WTC11 (cell line): ENCODE measurements at regions not wholly inside any gene's neighbourhood (a gene's known extent, or its start where the extent isn't known, plus 50 kb on each side); places are given as distances from the start of the nearest gene placed in this dataset.

Experiments
- ATAC-seq: fragments of 200-7000 bp; cut with Tn5 transposase; 2 replicates; pipeline ENCODE4 v1.10.0; 2021; ENCODE audit warnings: mild to moderate bottlenecking, moderate library complexity
- CTCF ChIA-PET: fragments of 300-600 bp; sonication (Branson Sonifier 250); formaldehyde crosslinking; loops from one replicate; lab custom pipeline; 2021; ENCODE audit warnings: antibody characterized with exemption; lab: Charles Lee
- POLR2A ChIA-PET: fragments of 350-600 bp; sonication (Branson Sonifier 250); formaldehyde crosslinking; loops from one replicate; lab custom pipeline; 2021; ENCODE audit warnings: antibody characterized with exemption; lab: Charles Lee
- DNase-seq: peaks from one replicate; pipeline ENCODE4 v3.0.0; 2021; ENCODE audit warnings: low spot score
- H3K27ac Mint-ChIP-seq: 2 replicates; pipeline ENCODE4 v1.8.0; 2021; ENCODE audit warnings: mixed read lengths
- H3K27me3 Mint-ChIP-seq: 2 replicates; pipeline ENCODE4 v1.8.0; 2021; ENCODE audit warnings: low read depth, mild to moderate bottlenecking, moderate library complexity, mixed read lengths
- H3K36me3 Mint-ChIP-seq: 2 replicates; pipeline ENCODE4 v1.8.0; 2021; ENCODE audit warnings: mixed read lengths
- H3K4me1 Mint-ChIP-seq: 2 replicates; pipeline ENCODE4 v1.8.0; 2022; ENCODE audit warnings: mixed read lengths
- H3K4me3 Mint-ChIP-seq: 2 replicates; pipeline ENCODE4 v1.8.0; 2021; ENCODE audit warnings: mild to moderate bottlenecking, moderate library complexity, mixed read lengths
- H3K9me3 Mint-ChIP-seq: 2 replicates; pipeline ENCODE4 v1.8.0; 2021; ENCODE audit warnings: mixed read lengths
- CREM ChIP-seq: sonication (generic); formaldehyde crosslinking; IDR thresholded peaks from 2 replicates; pipeline ENCODE4 v1.8.1; 2022; ENCODE audit warnings: mild to moderate bottlenecking, missing genetic modification reagents, moderate library complexity
- FOXP1 ChIP-seq: sonication (generic); formaldehyde crosslinking; IDR thresholded peaks from 2 replicates; pipeline ENCODE4 v1.8.0; 2022; ENCODE audit warnings: missing genetic modification reagents, mild to moderate bottlenecking, moderate library complexity, borderline replicate concordance
- MYBL2 ChIP-seq: sonication (generic); formaldehyde crosslinking; IDR thresholded peaks from 2 replicates; pipeline ENCODE4 v1.8.1; 2023; ENCODE audit warnings: mild to moderate bottlenecking, moderate library complexity, missing genetic modification reagents
- OVOL2 ChIP-seq: fragments of 250-450 bp; sonication (Bioruptor Pico); IDR thresholded peaks from 2 replicates; pipeline ENCODE4 v1.9.0; 2021; ENCODE audit warnings: mild to moderate bottlenecking, borderline replicate concordance
- ZNF219 ChIP-seq: sonication (generic); formaldehyde crosslinking; IDR thresholded peaks from 2 replicates; pipeline ENCODE4 v1.8.0; 2023; ENCODE audit warnings: missing genetic modification reagents, mild to moderate bottlenecking, borderline replicate concordance
- ZNF317 ChIP-seq: sonication (generic); formaldehyde crosslinking; IDR thresholded peaks from 2 replicates; pipeline ENCODE4 v1.8.1; 2023; ENCODE audit warnings: low read depth, mild to moderate bottlenecking, moderate library complexity, missing genetic modification reagents, borderline replicate concordance
- TF ChIP-seq, protein P1 (sequence below): fragments of 200-600 bp; IDR thresholded peaks from 2 replicates; pipeline ENCODE4 v1.8.0; 2022; ENCODE audit warnings: antibody characterized with exemption
- TF ChIP-seq, protein P2 (sequence below): sonication (generic); formaldehyde crosslinking; conservative IDR thresholded peaks from 2 replicates; pipeline ENCODE4 v1.8.1; 2023; ENCODE audit warnings: mild to moderate bottlenecking, low read depth, missing genetic modification reagents, moderate library complexity
- TF ChIP-seq, protein P3 (sequence below): fragments of 250-450 bp; sonication (Bioruptor Pico); IDR thresholded peaks from 2 replicates; pipeline ENCODE4 v1.9.0; 2021; ENCODE audit warnings: mild to moderate bottlenecking
- TF ChIP-seq, protein P4 (sequence below): sonication (generic); formaldehyde crosslinking; IDR thresholded peaks from 2 replicates; pipeline ENCODE4 v1.8.1; 2023; ENCODE audit warnings: mild to moderate bottlenecking, moderate library complexity, missing genetic modification reagents
- TF ChIP-seq, protein P5 (sequence below): sonication (generic); formaldehyde crosslinking; conservative IDR thresholded peaks from 2 replicates; pipeline ENCODE4 v1.8.1; 2022; ENCODE audit warnings: mild to moderate bottlenecking, missing genetic modification reagents
- TF ChIP-seq, protein P6 (sequence below): sonication (generic); formaldehyde crosslinking; IDR thresholded peaks from 2 replicates; pipeline ENCODE4 v1.8.0; 2022; ENCODE audit warnings: missing genetic modification reagents
- TF ChIP-seq, protein P7 (sequence below): sonication (generic); formaldehyde crosslinking; IDR thresholded peaks from 2 replicates; pipeline ENCODE4 v1.8.1; 2023; ENCODE audit warnings: mild to moderate bottlenecking, missing genetic modification reagents, moderate library complexity

DNA sequence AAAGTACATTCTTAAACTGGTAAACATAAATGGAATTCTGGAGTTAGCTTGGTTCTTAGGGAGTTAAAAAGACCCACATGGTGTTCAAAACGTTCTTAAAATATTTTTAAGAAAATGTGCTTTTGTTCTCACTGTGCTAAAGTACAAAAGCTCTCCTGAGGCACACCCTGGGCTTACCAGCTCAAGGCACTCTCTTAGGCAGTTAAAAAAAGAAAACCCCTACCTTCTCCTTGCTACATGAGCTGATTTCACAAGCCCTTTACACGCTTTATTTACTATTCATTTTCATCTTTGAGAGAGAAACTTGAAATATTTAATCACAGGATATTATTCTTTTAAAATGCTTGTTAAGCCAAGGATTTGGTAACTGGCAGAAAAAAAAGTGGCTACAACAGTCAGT, 723.3 kb upstream of the GRAMD2B start:
- peaks cover 14% of the 10 kb centered on the region for H3K36me3 Mint-ChIP-seq
- no peak for DNase-seq
- H3K4me3 Mint-ChIP-seq: no peak overlapping the region
- ATAC-seq: no peak
- H3K4me1 Mint-ChIP-seq: peaks cover 7% of the 10 kb centered on the region
- ChIA-PET POLR2A (no interaction called here), CTCF (no interaction called here)
- peaks cover 15% of the 10 kb centered on the region for H3K9me3 Mint-ChIP-seq
- peaks cover 3% of the 10 kb centered on the region; the same call in 1 of the 2 replicates for H3K27me3 Mint-ChIP-seq
- TF ChIP-seq, protein P1, sequence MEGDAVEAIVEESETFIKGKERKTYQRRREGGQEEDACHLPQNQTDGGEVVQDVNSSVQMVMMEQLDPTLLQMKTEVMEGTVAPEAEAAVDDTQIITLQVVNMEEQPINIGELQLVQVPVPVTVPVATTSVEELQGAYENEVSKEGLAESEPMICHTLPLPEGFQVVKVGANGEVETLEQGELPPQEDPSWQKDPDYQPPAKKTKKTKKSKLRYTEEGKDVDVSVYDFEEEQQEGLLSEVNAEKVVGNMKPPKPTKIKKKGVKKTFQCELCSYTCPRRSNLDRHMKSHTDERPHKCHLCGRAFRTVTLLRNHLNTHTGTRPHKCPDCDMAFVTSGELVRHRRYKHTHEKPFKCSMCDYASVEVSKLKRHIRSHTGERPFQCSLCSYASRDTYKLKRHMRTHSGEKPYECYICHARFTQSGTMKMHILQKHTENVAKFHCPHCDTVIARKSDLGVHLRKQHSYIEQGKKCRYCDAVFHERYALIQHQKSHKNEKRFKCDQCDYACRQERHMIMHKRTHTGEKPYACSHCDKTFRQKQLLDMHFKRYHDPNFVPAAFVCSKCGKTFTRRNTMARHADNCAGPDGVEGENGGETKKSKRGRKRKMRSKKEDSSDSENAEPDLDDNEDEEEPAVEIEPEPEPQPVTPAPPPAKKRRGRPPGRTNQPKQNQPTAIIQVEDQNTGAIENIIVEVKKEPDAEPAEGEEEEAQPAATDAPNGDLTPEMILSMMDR: no peak
- TF ChIP-seq, protein P2, sequence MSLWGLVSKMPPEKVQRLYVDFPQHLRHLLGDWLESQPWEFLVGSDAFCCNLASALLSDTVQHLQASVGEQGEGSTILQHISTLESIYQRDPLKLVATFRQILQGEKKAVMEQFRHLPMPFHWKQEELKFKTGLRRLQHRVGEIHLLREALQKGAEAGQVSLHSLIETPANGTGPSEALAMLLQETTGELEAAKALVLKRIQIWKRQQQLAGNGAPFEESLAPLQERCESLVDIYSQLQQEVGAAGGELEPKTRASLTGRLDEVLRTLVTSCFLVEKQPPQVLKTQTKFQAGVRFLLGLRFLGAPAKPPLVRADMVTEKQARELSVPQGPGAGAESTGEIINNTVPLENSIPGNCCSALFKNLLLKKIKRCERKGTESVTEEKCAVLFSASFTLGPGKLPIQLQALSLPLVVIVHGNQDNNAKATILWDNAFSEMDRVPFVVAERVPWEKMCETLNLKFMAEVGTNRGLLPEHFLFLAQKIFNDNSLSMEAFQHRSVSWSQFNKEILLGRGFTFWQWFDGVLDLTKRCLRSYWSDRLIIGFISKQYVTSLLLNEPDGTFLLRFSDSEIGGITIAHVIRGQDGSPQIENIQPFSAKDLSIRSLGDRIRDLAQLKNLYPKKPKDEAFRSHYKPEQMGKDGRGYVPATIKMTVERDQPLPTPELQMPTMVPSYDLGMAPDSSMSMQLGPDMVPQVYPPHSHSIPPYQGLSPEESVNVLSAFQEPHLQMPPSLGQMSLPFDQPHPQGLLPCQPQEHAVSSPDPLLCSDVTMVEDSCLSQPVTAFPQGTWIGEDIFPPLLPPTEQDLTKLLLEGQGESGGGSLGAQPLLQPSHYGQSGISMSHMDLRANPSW (CRISPR knock-in tag): no peak
- TF ChIP-seq MYBL2 (CRISPR knock-in tag) (no peak), ZNF219 (no peak), OVOL2 (CRISPR knock-in tag) (no peak), CREM (CRISPR knock-in tag) (no peak), ZNF317 (CRISPR knock-in tag) (no peak), FOXP1 (CRISPR knock-in tag) (no peak)
- TF ChIP-seq, protein P3, sequence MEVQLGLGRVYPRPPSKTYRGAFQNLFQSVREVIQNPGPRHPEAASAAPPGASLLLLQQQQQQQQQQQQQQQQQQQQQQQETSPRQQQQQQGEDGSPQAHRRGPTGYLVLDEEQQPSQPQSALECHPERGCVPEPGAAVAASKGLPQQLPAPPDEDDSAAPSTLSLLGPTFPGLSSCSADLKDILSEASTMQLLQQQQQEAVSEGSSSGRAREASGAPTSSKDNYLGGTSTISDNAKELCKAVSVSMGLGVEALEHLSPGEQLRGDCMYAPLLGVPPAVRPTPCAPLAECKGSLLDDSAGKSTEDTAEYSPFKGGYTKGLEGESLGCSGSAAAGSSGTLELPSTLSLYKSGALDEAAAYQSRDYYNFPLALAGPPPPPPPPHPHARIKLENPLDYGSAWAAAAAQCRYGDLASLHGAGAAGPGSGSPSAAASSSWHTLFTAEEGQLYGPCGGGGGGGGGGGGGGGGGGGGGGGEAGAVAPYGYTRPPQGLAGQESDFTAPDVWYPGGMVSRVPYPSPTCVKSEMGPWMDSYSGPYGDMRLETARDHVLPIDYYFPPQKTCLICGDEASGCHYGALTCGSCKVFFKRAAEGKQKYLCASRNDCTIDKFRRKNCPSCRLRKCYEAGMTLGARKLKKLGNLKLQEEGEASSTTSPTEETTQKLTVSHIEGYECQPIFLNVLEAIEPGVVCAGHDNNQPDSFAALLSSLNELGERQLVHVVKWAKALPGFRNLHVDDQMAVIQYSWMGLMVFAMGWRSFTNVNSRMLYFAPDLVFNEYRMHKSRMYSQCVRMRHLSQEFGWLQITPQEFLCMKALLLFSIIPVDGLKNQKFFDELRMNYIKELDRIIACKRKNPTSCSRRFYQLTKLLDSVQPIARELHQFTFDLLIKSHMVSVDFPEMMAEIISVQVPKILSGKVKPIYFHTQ (CRISPR knock-in tag): no peak
- TF ChIP-seq, protein P4, sequence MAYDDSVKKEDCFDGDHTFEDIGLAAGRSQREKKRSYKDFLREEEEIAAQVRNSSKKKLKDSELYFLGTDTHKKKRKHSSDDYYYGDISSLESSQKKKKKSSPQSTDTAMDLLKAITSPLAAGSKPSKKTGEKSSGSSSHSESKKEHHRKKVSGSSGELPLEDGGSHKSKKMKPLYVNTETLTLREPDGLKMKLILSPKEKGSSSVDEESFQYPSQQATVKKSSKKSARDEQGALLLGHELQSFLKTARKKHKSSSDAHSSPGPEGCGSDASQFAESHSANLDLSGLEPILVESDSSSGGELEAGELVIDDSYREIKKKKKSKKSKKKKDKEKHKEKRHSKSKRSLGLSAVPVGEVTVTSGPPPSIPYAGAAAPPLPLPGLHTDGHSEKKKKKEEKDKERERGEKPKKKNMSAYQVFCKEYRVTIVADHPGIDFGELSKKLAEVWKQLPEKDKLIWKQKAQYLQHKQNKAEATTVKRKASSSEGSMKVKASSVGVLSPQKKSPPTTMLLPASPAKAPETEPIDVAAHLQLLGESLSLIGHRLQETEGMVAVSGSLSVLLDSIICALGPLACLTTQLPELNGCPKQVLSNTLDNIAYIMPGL (CRISPR knock-in tag): no peak
- TF ChIP-seq, protein P5, sequence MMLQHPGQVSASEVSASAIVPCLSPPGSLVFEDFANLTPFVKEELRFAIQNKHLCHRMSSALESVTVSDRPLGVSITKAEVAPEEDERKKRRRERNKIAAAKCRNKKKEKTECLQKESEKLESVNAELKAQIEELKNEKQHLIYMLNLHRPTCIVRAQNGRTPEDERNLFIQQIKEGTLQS: no peak
- TF ChIP-seq, protein P6, sequence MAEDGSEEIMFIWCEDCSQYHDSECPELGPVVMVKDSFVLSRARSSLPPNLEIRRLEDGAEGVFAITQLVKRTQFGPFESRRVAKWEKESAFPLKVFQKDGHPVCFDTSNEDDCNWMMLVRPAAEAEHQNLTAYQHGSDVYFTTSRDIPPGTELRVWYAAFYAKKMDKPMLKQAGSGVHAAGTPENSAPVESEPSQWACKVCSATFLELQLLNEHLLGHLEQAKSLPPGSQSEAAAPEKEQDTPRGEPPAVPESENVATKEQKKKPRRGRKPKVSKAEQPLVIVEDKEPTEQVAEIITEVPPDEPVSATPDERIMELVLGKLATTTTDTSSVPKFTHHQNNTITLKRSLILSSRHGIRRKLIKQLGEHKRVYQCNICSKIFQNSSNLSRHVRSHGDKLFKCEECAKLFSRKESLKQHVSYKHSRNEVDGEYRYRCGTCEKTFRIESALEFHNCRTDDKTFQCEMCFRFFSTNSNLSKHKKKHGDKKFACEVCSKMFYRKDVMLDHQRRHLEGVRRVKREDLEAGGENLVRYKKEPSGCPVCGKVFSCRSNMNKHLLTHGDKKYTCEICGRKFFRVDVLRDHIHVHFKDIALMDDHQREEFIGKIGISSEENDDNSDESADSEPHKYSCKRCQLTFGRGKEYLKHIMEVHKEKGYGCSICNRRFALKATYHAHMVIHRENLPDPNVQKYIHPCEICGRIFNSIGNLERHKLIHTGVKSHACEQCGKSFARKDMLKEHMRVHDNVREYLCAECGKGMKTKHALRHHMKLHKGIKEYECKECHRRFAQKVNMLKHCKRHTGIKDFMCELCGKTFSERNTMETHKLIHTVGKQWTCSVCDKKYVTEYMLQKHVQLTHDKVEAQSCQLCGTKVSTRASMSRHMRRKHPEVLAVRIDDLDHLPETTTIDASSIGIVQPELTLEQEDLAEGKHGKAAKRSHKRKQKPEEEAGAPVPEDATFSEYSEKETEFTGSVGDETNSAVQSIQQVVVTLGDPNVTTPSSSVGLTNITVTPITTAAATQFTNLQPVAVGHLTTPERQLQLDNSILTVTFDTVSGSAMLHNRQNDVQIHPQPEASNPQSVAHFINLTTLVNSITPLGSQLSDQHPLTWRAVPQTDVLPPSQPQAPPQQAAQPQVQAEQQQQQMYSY (CRISPR knock-in tag): no peak
- TF ChIP-seq, protein P7, sequence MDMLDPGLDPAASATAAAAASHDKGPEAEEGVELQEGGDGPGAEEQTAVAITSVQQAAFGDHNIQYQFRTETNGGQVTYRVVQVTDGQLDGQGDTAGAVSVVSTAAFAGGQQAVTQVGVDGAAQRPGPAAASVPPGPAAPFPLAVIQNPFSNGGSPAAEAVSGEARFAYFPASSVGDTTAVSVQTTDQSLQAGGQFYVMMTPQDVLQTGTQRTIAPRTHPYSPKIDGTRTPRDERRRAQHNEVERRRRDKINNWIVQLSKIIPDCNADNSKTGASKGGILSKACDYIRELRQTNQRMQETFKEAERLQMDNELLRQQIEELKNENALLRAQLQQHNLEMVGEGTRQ (CRISPR knock-in tag): no peak
- no peak overlapping the region for H3K27ac Mint-ChIP-seq
